HCT116 (cell line): ENCODE measurements at regions not wholly inside any gene's neighbourhood (a gene's known extent, or its start where the extent isn't known, plus 50 kb on each side); places are given as distances from the start of the nearest gene placed in this dataset.

Experiments used
- ATAC-seq: fragments of 200-7000 bp; cut with Tn5 transposase; 2 replicates; pipeline ENCODE4 v1.9.1; 2020; ENCODE audit warnings: mild to moderate bottlenecking, moderate library complexity
- BruUV-seq: library from RNA; stranded (reverse); fragments of 400-500 nt; replicated peaks from 2 replicates; lab custom pipeline; 2021; lab: Mats Ljungman, UMichigan
- CTCF ChIA-PET: fragments of 300-600 bp; sonication (Branson Sonifier 250); formaldehyde crosslinking; loops from one replicate; lab custom pipeline; 2021; ENCODE audit warnings: antibody characterized with exemption; lab: Charles Lee
- POLR2A ChIA-PET: fragments of 300-600, 350-600 bp; sonication (Branson Sonifier 250); formaldehyde crosslinking; loops from one replicate; lab custom pipeline; 2021; ENCODE audit warnings: antibody characterized with exemption; lab: Charles Lee
- RAD21 ChIA-PET, 2 experiments: fragments of 300-600 bp; sonication (Branson Sonifier 250); formaldehyde crosslinking; loops; one replicate each; lab custom pipeline; 2023; ENCODE audit warnings: low total read pairs in 2 of 2; ENCODE audit not compliant: uncharacterized antibody in 2 of 2, unreplicated experiment in 2 of 2, low non-redundant PET in 1 of 2; lab: Charles Lee
- DNase-seq: peaks from one replicate; pipeline ENCODE4 v3.0.0-alpha.2; 2010; ENCODE audit warnings: low read depth, low spot score
- H2AFZ ChIP-seq: fragments of 200-600 bp; shearing (Covaris generic), sonication (generic); 2 replicates; pipeline ENCODE4 v1.6.1; 2017; ENCODE audit warnings: low read depth, mixed run types, mixed read lengths, antibody characterized with exemption, low read length; ENCODE audit not compliant: poor library complexity, severe bottlenecking
- H3K27ac ChIP-seq: 2 replicates; pipeline ENCODE4 v1.5.1; 2012; ENCODE audit warnings: low read depth, low read length
- H3K27me3 ChIP-seq: fragments of 200-600 bp; sonication (generic); 2 replicates; pipeline ENCODE4 v1.6.1; 2016; ENCODE audit warnings: mixed run types, low read length, mixed read lengths; ENCODE audit not compliant: insufficient read depth
- H3K36me3 ChIP-seq, 2 experiments: fragments of 200-500 bp in 1 of 2; fragments of 200-600 bp in 1 of 2; sonication (Bioruptor generic) in 1 of 2; sonication (generic) in 1 of 2; 2 replicates each; pipeline versions ENCODE4 v1.5.1 to v1.6.1; 2014 to 2016; ENCODE audit warnings: low read length in 2 of 2, inconsistent platforms in 1 of 2, mixed read lengths in 1 of 2, mixed run types in 1 of 2; ENCODE audit not compliant: insufficient read depth in 2 of 2, control insufficient read depth in 1 of 2
- H3K4me1 ChIP-seq, 2 experiments: fragments of 200-600 bp in 1 of 2; sonication (generic) in 1 of 2; 2 replicates each; pipeline versions ENCODE4 v1.5.1 to v1.6.1; 2012 to 2017; ENCODE audit warnings: low read length in 2 of 2, inconsistent platforms in 1 of 2, mild to moderate bottlenecking in 1 of 2, mixed read lengths in 1 of 2, mixed run types in 1 of 2, moderate library complexity in 1 of 2; ENCODE audit not compliant: insufficient read depth in 2 of 2, control insufficient read depth in 1 of 2
- H3K4me2 ChIP-seq: fragments of 200-600 bp; sonication (generic); 2 replicates; pipeline ENCODE4 v1.6.1; 2017; ENCODE audit warnings: mixed run types, low read length, mixed read lengths
- H3K4me3 ChIP-seq, 2 experiments: fragments of 200-600 bp in 1 of 2; sonication (generic) in 1 of 2; replicated peaks in 1 of 2; 2 replicates each; pipeline ENCODE4 v1.5.1; 2011 to 2016; ENCODE audit warnings: low read length in 2 of 2, control low read depth in 1 of 2, low read depth in 1 of 2, mild to moderate bottlenecking in 1 of 2, mixed read lengths in 1 of 2, mixed run types in 1 of 2
- H3K79me2 ChIP-seq: fragments of 200-600 bp; sonication (generic); 2 replicates; pipeline ENCODE4 v1.6.1; 2017; ENCODE audit warnings: mild to moderate bottlenecking, mixed run types, low read length, moderate library complexity, mixed read lengths; ENCODE audit not compliant: insufficient read depth
- H3K9ac ChIP-seq: fragments of 200-600 bp; sonication (generic); 2 replicates; pipeline ENCODE4 v1.6.1; 2016; ENCODE audit warnings: low read length, mixed read lengths
- H3K9me2 ChIP-seq: fragments of 200-600 bp; sonication (generic), shearing (Covaris generic); 2 replicates; pipeline ENCODE4 v1.6.1; 2017; ENCODE audit warnings: mixed run types, mild to moderate bottlenecking, moderate library complexity; ENCODE audit not compliant: insufficient read depth
- H3K9me3 ChIP-seq, 2 experiments: fragments of 200-500 bp in 1 of 2; fragments of 200-600 bp in 1 of 2; sonication (Bioruptor generic) in 1 of 2; sonication (generic) in 1 of 2; 2 replicates each; pipeline ENCODE4 v1.6.1; 2014 to 2017; ENCODE audit warnings: low read length in 2 of 2, mixed read lengths in 2 of 2, inconsistent platforms in 1 of 2, low read depth in 1 of 2, mild to moderate bottlenecking in 1 of 2, mixed run types in 1 of 2, moderate library complexity in 1 of 2; ENCODE audit not compliant: control insufficient read depth in 1 of 2, insufficient read depth in 1 of 2
- H4K20me1 ChIP-seq: fragments of 200-600 bp; sonication (generic), shearing (Covaris generic); 2 replicates; pipeline ENCODE4 v1.6.1; 2017; ENCODE audit warnings: mixed run types, mild to moderate bottlenecking, moderate library complexity; ENCODE audit not compliant: insufficient read depth
- CBX3 ChIP-seq: IDR thresholded peaks from 2 replicates; pipeline ENCODE4 v1.6.1; 2012; ENCODE audit warnings: low read depth
- EGR1 ChIP-seq: IDR thresholded peaks from 2 replicates; pipeline ENCODE4 v1.6.1; 2012; ENCODE audit warnings: low read depth
- EZH2 ChIP-seq: fragments of 200-600 bp; sonication (generic); IDR thresholded peaks from 2 replicates; pipeline ENCODE4 v1.6.1; 2017; ENCODE audit warnings: antibody characterized with exemption, mixed run types
- JUND ChIP-seq: IDR thresholded peaks from 2 replicates; pipeline ENCODE4 v1.6.1; 2012
- POLR2AphosphoS5 ChIP-seq: IDR thresholded peaks from 2 replicates; pipeline ENCODE4 v1.6.1; 2011; ENCODE audit warnings: mild to moderate bottlenecking, low read depth, low read length, moderate library complexity
- RAD21 ChIP-seq: IDR thresholded peaks from 2 replicates; pipeline ENCODE4 v1.6.1; 2012; ENCODE audit warnings: low read depth, mild to moderate bottlenecking
- REST ChIP-seq: IDR thresholded peaks from 2 replicates; pipeline ENCODE4 v1.6.1; 2012; ENCODE audit warnings: low read depth
- SP1 ChIP-seq: IDR thresholded peaks from 2 replicates; pipeline ENCODE4 v1.6.1; 2012; ENCODE audit warnings: low read depth
- ZNF274 ChIP-seq: fragments of 200-500 bp; sonication (Bioruptor generic); IDR thresholded peaks from 2 replicates; pipeline ENCODE4 v1.6.1; 2014; ENCODE audit warnings: mild to moderate bottlenecking, low read depth, low read length, inconsistent platforms
- intact Hi-C: fragments of 100-400 bp; cut with micrococcal nuclease; formaldehyde crosslinking; loops from 2 replicates; pipeline ENCODE4 v1.10.0; 2022
- TF ChIP-seq, protein P1 (sequence below), 3 experiments: fragments of 200-600 bp in 1 of 3; sonication (generic) in 1 of 3; IDR thresholded peaks in 2 of 3; conservative IDR thresholded peaks in 1 of 3; 2 replicates each; pipeline ENCODE4 v1.5.1; 2012 to 2017; ENCODE audit warnings: low read depth in 2 of 3, low read length in 2 of 3, antibody characterized with exemption in 1 of 3, borderline replicate concordance in 1 of 3, control low read depth in 1 of 3, mild to moderate bottlenecking in 1 of 3, mixed read lengths in 1 of 3, mixed run types in 1 of 3, moderate library complexity in 1 of 3; ENCODE audit not compliant: insufficient read depth in 1 of 3
- TF ChIP-seq, protein P2 (sequence below): IDR thresholded peaks from 2 replicates; pipeline ENCODE4 v1.6.1; 2012
- TF ChIP-seq, protein P3 (sequence below): IDR thresholded peaks from 2 replicates; pipeline ENCODE4 v1.6.1; 2012

- TF ChIP-seq, protein P1, sequence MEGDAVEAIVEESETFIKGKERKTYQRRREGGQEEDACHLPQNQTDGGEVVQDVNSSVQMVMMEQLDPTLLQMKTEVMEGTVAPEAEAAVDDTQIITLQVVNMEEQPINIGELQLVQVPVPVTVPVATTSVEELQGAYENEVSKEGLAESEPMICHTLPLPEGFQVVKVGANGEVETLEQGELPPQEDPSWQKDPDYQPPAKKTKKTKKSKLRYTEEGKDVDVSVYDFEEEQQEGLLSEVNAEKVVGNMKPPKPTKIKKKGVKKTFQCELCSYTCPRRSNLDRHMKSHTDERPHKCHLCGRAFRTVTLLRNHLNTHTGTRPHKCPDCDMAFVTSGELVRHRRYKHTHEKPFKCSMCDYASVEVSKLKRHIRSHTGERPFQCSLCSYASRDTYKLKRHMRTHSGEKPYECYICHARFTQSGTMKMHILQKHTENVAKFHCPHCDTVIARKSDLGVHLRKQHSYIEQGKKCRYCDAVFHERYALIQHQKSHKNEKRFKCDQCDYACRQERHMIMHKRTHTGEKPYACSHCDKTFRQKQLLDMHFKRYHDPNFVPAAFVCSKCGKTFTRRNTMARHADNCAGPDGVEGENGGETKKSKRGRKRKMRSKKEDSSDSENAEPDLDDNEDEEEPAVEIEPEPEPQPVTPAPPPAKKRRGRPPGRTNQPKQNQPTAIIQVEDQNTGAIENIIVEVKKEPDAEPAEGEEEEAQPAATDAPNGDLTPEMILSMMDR (IDR thresholded peaks at IDR 0.05 in 2 of 3, conservative IDR thresholded peaks at IDR 0.05 in 1 of 3; ENCODE audit: borderline replicate concordance in 1 of 3, insufficient read depth in 1 of 3, low read depth in 2 of 3, low read length in 2 of 3) = no peak
Observed at GRCh38 chr2:120635146-120635545, 100.5 kb upstream of the GLI2 start (continued).

- Histone ChIP-seq H3K27me3 (peaks cover 12% of the 10 kb centered on the region; the same call in 1 of the 2 replicates), H3K4me1 (no peaks in the 10 kb centered on the region), H3K4me2 (no peak overlapping the region), H3K9me3 (no peaks in the 10 kb centered on the region), H4K20me1 (no peaks in the 10 kb centered on the region), H3K9me2 (no peaks in the 10 kb centered on the region), H3K36me3 (no peaks in the 10 kb centered on the region), H2AFZ (no peak overlapping the region), H3K79me2 (no peaks in the 10 kb centered on the region), H3K4me3 (no peak overlapping the region), H3K9ac (no peak overlapping the region), H3K27ac (no peak overlapping the region)
- DNase-seq (no peak), ATAC-seq (no peak)
- intact Hi-C loops = no loop called here
- TF ChIP-seq, protein P2, sequence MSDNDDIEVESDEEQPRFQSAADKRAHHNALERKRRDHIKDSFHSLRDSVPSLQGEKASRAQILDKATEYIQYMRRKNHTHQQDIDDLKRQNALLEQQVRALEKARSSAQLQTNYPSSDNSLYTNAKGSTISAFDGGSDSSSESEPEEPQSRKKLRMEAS = no peak
- TF ChIP-seq EGR1 = no peak
- no peak for TF ChIP-seq ZNF274
- no peak for TF ChIP-seq SP1
- TF ChIP-seq JUND = no peak
- TF ChIP-seq POLR2AphosphoS5 = no peak
- TF ChIP-seq, protein P3, sequence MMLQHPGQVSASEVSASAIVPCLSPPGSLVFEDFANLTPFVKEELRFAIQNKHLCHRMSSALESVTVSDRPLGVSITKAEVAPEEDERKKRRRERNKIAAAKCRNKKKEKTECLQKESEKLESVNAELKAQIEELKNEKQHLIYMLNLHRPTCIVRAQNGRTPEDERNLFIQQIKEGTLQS = no peak
- no peak for TF ChIP-seq EZH2
- no peak for TF ChIP-seq REST
- no peak for TF ChIP-seq CBX3
- no peak for TF ChIP-seq RAD21
- RAD21 ChIA-PET = no interaction called here
- POLR2A ChIA-PET = no interaction called here
- CTCF ChIA-PET = no interaction called here
- no TSS peak for BruUV-seq
Observed at GRCh38 chr2:120637847-120638246, 97.8 kb upstream of the GLI2 start.
